NCI-H2081 (cell line): ENCODE measurements at regions not wholly inside any gene's neighbourhood (a gene's known extent, or its start where the extent isn't known, plus 50 kb on each side); places are given as distances from the start of the nearest gene placed in this dataset.
A peak's percentile ranks its signal among the peaks of the same experiment; 100 is the strongest.
"Not testable (repeated sequence)": the region's sequence is repeated elsewhere in the genome, so short reads cannot be mapped to it uniquely, and the experiment has no call there.

Source experiments
- DNase-seq, 2 experiments: peaks; one replicate each; lab custom pipeline; 2025; lab: John Stamatoyannopoulos, UW

DNA sequence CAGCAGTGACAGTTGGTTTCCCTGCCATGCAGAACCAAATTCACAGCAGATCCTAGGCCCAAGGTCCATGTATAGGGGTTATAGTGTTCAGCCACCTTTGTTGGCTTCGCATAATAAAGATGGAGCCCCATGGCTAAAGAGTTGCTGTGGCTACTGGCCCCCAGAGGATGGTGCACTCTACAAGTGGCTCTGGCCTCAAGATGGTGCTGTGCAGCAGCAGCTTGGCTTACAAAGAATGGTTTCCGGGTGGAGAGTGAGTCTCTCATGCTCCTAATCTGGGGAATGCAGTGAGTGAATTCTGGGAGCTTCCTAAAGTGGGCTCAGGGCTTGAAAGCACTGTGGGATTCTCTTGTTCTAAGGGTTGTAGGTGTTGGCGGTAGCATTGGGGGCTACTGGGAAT lies 1199.7 kb downstream of the CNTNAP5 start:
- no peak for DNase-seq

DNA sequence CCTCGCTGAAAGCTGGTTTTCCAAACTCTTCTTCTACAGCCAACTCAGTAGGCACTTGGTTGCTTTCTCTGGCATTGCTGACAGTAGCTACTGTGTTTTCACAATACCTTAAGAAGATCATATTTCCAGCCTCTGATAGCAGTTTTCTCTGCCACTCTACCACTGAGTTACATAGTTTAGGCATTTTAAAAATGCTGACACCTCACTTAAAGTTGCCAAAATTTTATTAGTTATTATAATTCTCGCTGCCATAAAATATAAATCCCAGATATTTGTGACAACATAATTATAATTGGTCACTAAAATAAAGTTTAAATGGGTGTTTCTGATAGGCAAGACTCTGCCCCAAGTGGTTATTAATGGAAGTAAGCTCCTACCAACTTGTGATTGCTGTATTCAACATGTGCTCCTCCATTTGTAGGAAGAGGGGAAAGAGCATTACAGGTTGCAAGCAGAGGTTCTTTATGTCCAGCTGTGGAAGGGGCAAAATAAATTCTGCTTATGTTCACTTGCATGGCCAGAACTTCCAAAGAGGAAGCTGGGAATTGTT lies 1202.8 kb downstream of the CNTNAP5 start:
- no peak for DNase-seq

DNA sequence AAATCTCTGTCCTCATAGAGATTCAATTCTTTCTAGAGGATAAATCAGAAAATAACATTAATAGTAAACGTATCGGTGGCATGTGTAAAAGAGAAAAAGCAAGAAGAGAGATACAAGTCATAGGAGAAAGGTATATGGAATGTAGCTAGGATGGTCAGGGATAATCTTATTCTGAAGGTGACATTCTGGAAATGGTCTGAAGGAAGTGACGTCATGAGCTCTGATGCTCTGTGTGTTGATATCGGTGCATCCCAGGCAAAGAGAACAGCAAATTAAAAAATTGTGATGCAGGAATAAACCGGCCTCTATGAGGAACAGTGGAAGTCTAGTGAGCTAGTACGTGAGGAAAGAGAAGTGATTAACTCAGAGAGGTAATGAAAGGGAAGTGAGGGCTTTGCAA lies 1215.8 kb downstream of the CNTNAP5 start:
- DNase-seq = no peak

DNA sequence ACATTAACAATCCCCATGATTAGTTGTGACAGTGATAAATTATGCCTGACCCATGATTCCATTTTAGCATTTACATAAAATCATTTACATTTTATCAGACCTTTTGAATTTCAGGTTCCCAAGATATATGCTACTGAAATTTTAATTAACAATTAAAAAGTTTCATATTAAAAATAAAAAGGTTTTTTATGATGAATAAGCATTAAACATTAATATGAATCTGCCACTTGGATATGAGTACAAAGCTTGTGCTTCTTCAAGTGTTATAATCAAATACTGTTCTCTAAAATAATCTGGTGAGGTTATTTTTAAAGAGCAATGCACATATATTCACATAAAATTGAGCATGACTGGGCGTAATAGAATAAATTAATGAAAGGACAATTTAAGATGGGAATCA lies 1218.0 kb downstream of the CNTNAP5 start:
- DNase-seq = no peak

DNA sequence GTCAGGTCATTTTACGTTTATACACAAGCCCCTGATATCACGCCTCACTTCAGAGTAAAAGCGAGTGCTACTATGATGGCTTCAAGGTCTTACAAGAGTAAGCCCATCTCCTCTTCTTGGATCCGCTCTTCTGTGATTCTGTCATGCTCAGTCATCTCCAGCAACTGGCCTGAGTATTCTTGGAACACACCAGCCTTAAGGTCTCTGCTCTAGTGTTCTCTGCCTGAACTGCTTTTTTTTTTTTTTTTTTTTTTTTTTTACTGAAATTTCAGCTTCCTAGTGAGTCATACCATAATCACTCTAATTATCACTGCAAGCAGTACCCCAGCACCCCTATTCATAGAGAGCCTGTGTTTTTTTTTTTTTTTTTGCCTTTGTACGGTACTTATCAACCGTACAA lies 1228.9 kb downstream of the CNTNAP5 start:
- no peak for DNase-seq

DNA sequence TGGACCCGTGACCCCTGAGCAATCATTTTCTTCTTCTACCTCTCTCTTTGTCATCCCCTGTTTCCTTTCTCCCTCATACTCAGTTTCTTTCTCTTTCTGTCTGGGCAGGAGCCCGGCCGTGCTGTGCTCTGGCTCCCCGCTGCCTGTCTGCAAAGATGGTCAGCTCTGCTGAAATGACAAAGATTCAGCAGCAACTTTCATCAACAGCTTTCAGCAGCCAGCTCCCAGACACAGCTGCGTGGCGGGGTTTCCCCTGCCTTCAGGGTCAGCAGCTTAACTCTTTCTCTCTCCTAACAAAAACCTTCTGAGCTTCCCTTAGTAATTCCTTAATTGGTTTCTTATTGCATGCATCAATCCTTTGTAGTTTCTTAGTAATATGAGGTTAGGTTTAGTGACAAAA lies 1234.4 kb downstream of the CNTNAP5 start:
- DNase-seq = no peak

DNA sequence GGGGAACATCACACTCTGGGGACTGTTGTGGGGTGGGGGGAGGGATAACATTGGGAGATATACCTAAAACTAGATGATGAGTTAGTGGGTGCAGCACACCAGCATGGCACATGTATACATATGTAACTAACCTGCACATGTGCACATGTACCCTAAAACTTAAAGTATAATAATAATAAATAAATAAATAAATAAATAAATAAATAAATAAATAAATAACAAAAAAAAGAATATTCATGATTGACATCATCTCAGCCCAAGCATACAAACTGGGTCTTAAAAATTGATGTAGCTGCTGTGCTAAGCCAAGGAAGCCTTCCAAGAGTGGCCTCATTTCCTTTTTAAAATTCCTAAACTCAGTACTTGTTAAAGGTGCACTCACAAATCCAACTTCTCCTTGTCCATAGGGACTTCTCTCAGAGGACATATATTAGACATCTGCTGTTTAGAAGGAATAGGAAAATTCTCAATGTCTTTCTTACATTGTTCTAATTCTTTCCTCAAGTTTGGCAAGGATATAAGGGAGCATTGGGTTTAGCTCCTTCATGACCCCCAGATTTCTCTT lies 1235.4 kb downstream of the CNTNAP5 start:
- DNase-seq = not testable (repeated sequence)

DNA sequence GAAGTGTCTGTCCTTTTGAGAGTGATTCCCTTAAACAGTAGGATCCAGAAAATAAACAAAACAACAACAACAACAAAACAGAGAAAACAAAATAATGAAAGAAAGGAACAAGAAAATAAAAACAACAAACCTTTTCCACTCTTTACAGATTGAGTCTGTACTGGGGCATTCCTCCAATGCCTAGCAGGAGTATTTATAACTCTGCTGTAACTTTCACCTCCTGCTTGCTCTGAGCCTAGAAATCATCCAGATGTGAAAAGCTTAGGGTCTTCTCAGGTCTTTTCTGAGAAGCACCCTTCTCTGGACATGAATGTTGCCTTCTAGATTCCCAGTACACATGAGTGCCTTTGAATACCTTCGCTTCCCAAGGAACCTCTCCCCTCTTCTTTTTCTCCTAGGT lies 1239.4 kb downstream of the CNTNAP5 start:
- DNase-seq = no peak

DNA sequence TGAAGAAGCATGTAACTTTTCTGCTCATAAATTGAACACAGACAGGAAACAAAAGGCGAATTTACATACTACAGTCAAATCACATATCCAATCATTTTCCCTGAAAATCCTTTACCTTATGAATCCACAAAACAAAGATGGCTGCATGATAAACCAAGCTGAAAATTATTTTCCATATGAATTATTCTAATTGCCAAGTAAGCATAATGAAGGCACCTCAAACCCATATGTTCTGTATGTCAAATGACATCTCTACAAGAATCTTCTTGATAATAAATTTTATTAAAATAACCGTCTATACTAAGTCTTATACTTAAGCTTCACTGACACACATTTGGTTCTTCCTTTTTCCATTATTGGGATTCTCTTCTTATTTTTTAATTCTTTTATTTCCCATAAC lies 1242.6 kb downstream of the CNTNAP5 start:
- no peak for DNase-seq

DNA sequence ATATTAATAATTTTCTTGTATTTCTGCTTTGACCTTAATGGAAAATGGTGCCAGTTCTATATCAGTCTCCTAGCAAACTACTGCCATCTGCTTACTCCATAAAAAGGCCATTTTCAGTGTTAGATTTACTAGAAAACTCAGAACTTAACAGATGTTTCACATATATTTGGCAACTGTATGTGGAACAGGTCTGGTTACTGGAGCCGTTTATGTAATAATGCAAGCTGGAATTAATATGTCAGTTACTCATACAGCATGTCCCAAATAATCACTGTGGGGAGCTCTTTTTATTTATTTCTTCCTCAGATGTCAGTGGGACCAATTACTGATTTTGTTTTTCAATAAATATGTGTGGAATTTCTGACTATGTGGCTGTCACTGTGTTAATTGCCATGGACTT lies 1247.6 kb downstream of the CNTNAP5 start:
- no peak for DNase-seq

DNA sequence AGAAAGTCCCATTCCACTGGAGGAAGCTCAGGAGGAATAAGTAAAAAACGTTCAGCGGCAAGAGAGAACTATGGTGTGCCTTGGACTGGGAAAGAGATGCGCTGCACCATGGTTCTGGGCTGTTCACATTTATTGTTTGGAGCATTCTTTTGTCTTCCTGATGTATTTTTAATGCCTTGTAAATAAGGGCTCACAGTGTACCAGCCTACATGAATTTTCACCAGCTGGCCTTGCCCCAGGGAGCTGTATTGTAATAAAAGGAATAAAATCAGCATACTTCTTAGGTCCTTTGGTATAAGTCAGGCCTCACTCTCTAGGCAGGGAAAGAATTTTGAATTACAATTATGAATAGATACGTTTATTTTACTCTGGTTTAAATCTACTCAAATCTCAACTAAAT lies 1249.6 kb downstream of the CNTNAP5 start:
- DNase-seq = peak in 1 of 2 experiments; percentile 21

DNA sequence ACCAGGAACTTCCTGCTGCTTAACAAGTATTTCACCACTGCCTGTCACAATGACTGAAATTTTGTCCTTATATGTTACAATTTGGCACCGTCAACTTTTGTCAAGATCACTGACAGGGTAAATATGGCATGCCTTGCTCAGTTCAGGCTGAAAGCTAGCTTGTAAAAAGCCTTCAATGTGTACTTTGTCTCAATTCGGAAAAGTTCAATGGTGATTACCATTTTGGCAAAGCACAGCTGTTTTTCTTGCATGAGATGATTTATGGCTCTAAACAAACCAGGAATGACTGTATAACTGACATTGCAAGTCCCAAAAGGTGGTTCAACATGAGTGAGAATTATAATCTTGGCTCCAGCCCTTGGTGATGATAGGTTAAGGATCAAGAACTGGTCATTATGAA lies 1255.2 kb downstream of the CNTNAP5 start:
- DNase-seq = peak; percentile 42 to 85

DNA sequence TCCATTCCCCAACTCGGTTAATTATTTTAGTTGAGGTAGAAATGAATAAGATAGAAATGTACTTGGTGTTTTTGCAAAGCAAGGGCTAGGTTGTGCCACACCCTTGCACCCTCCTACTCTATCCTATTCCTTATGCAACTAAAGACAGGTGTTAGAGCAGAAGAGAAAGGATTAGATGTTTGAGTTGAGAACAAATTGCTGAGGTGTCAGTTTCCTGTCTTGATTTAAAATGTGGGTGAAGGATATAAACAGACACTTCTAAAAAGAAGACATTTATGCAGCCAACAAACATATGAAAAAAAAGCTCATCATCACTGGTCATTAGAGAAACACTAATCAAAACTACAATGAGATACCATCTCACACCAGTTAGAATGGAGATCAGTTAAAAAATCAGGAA lies 1256.2 kb downstream of the CNTNAP5 start:
- no peak for DNase-seq

DNA sequence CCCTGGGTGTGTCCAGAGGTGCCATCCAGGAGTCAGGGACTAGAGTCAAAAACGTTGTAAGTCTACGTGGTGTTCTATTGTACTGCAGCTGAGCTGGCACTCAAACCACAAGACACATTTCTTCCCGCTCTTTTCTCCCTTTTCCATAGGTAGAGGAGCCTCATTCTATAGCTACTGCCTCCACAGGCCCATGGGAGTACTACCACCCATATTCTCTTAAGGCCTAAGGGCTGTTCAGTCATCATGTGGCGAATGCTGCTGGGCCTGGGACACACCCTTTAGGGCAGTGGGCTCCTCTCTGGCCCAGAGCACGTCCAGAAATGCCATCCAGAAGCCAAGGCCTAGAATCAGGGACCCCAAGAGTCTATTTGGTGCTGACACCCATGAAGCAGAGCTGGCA lies 1271.7 kb downstream of the CNTNAP5 start:
- no peak for DNase-seq

DNA sequence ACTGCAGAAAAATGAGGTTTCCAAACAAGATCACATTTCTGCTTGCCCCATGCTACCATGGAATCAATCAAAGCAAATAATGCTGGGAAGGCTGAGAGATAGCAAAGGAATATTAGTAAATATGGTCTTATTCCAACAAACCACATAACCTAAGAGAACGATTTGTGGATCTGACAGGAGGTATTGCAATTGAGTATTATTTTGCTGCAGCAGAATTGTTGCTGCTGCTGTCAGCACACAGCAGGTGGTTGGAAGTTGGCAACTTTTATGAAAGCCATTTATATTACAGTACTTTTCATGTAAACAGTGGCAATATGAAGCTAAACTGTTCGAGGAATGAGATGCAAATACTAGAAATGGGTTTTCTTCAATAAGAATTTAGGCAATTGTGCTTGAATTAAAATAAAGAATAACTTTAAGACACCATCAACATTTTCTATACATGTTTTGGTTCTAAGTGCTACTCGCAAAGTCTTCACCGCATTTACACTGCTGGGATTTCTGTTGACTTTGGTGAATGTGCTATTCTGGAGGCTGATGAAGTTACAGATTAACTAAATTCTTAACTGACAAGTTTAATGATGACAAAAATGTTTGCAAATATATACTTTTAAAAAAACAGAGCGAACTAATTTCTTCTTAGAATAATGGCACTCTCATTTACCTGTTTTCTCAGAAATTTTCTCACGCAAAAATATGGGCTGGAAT lies 1285.7 kb downstream of the CNTNAP5 start:
- no peak for DNase-seq

DNA sequence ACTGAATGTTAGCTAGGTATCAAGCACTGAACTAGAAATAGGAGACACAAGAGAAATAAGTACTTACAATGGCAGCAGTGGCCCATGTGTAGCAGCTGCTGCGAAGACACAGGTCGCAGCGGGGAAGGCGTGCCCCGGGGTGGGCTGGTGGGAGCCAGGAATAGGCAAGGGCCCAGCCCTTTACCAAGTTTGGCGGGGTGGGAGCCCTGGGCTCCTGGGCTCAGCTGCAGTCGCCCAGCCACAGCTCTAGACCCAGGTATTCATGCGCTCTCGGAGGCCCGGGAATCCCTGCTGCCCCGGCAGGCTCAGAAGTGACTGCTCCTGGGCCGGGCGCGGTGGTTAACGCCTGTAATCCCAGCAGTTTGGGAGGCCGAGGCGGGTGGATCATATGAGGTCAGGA lies 1287.3 kb downstream of the CNTNAP5 start:
- no peak for DNase-seq

DNA sequence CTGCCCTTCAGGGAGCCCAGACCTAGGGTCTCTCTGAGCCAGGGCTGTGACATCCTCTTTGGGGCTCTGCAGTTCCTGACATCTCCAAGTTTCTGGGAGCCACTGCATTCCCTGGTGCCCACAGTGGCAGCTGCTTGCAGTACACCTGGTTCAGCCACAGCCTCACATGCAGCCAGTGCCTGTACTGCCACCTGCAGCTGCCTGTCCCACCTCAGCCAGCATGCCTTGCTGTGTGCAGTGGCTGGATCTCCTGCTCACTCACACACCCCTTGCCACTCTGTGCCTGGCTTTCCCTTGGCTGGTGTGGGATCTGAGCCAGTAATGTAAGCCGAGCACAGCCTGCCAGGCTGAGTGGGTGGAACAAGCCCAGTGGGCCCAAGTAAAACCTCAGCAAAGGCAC lies 1288.7 kb downstream of the CNTNAP5 start:
- DNase-seq = no peak

DNA sequence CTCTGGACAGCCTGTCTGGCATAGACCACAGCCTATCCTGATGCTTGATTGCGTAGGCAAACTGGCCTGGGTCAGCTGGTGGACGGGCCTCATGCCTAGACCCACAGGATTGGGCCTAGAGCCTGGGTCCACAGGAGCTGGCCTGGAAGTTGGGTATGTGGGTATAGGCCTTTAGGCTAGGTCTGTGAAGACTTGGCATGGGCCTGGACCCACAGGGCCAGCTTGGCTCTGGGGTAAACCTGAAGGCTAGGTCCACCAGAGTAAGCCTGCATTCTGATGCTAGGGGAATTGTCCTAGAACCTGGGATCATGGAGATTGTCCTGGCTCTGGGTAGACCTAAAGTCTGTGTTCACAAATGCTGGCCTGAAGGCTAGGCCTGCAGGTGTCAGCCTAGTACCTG lies 1293.7 kb downstream of the CNTNAP5 start:
- DNase-seq = no peak

DNA sequence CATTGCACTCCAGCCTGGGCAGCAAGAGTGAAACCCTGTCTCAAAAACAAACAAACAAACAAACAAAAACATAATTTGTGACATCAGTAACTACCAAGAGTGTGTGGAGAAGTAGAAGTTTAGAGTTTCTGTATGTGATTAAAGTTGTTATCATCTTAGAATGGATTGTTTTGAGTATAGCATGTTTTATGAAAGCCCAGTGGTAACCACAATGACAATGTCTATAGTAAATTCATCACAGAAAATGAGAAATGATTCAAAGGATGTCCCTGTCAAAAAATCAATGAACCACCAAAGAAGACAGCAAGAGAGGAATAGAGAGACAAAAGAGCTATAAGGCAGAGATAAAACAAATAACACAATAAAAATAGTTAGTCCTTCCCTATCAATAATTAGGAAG lies 1299.2 kb downstream of the CNTNAP5 start:
- DNase-seq = no peak

DNA sequence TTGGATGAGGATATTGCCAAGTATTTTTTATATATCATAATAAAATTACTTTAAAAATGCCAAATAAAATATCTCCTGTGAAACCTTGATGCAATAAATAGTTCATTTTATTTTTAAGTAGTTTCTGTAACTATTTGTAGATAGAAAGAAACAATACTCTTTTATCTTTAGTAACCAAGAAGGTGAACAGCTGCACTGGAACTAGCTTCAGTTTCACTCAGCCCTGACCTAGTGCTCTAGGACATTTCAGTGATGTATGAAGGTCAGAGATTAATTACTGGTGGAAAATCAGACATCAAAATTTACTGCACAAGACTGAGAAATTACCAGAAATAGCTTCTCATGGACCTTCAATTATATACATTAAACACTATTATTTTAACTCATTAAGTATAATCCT lies 1305.0 kb downstream of the CNTNAP5 start:
- no peak for DNase-seq

DNA sequence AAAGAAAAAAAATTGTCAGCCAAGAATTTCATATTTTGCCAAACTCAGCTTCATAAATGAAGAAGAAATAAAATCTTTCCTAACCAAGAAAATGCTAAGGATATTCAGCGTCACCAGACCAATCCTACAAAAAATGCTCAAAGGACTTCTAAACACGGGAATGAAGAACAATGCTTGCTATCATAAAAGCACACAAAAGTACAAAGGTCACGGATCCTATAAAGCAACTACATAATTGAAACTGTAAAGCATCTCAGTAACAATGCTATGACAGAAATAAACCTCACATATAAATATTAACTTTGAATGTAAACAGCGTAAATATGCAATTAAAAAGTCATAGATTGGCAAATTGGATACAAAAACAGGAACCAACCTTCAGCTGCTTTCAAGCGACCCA lies 1314.6 kb upstream of the GYPC start:
- no peak for DNase-seq

DNA sequence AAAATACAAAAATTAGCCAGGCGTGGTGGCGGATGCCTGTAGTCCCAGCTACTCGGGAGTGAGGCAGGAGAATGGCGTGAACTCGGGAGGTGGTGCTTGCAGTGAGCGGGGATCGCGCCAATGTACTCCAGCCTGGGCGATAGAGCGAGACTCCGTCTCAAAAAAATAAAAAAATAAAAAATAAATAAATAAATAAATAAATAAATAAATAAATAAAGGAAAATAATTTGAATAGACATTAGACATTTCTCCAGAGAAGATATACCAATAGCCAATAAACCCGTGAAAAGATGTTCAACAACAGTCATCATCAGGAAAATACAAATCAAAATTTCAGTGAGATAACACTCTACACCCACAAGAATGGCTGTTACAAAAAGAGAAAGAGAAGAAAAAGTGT lies 1302.4 kb upstream of the GYPC start:
- not testable (repeated sequence) for DNase-seq

DNA sequence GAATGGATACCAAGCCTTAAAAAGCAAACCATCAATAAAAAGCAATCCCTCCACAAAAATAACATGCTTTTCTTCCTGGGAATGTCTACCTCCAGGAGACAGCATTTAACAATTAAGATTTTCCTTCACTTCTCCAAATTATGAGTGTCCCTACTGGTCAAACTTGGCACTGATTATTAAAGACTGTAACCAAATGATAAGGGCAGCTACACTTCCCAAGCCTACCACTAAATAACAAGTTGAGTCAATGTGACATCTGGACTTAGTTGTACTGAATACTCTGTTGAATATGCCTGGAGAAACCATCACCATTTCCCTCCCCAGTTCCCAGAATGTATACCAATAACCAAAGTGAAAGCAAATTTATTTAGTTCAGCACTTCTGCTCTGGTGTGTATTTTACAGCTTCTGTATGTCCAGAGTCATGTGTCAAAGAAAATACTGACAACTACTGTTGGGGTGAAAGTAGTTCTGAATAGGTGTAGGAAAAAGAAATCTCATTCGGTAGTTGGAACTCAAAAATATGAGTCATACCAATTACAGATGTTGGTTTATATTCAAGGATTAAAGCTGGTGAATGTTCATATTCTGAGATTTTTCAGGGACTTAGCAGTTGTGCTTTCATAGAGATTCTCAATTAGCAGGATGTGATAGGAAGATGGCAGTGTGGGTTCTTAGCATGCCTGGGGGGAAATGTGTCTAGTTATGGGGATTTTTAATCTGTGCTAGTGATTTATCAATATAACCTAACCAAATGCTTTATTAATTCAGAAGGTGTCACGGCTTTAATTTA lies 1291.6 kb upstream of the GYPC start:
- DNase-seq = no peak
